HG03521 (cell line): ENCODE measurements at regions not wholly inside any gene's neighbourhood (a gene's known extent, or its start where the extent isn't known, plus 50 kb on each side); places are given as distances from the start of the nearest gene placed in this dataset.
"Not testable (repeated sequence)": the region's sequence is repeated elsewhere in the genome, so short reads cannot be mapped to it uniquely, and the experiment has no call there.

Experiments used
- ATAC-seq: cut with Tn5 transposase; IDR thresholded peaks from one replicate; pipeline ENCODE4 v1.9.1; 2021; ENCODE audit warnings: mild to moderate bottlenecking, moderate library complexity; ENCODE audit not compliant: unreplicated experiment

GRCh38 chr20:17837179-17837578 is 131.4 kb downstream of the SNX5 start:
- no peak for ATAC-seq

- ATAC-seq, result no peak
Observed at GRCh38 chr20:17836303-17836861, 132.2 kb downstream of the SNX5 start.

GRCh38 chr20:17835934-17836300 is 132.7 kb downstream of the SNX5 start:
- ATAC-seq, result no peak

GRCh38 chr20:17835240-17835933 is 133.2 kb downstream of the SNX5 start:
- no peak for ATAC-seq

- ATAC-seq, result no peak
Observed at GRCh38 chr20:17834804-17835203, 133.8 kb downstream of the SNX5 start.

- no peak for ATAC-seq
Observed at GRCh38 chr20:17833036-17833674, 133.4 kb downstream of the BANF2 start.

- no peak for ATAC-seq
Observed at GRCh38 chr20:17832236-17832915, 132.6 kb downstream of the BANF2 start.

- ATAC-seq, result no peak
Observed at GRCh38 chr20:17828598-17829144, 128.9 kb downstream of the BANF2 start.

- no peak for ATAC-seq
Observed at GRCh38 chr20:17827759-17828559, 128.2 kb downstream of the BANF2 start.

- no peak for ATAC-seq
Observed at GRCh38 chr20:17827079-17827478, 127.3 kb downstream of the BANF2 start.

GRCh38 chr20:17825960-17826843 is 126.4 kb downstream of the BANF2 start:
- ATAC-seq, result peak; percentile 83

- ATAC-seq, result no peak
Observed at GRCh38 chr20:17825252-17825959, 125.6 kb downstream of the BANF2 start.

GRCh38 chr20:17824676-17825251 is 125.0 kb downstream of the BANF2 start:
- no peak for ATAC-seq

GRCh38 chr20:17823409-17824144 is 123.8 kb downstream of the BANF2 start:
- no peak for ATAC-seq

- no peak for ATAC-seq
Observed at GRCh38 chr20:17822540-17823408, 123.0 kb downstream of the BANF2 start.

- ATAC-seq, result no peak
Observed at GRCh38 chr20:17822039-17822438, 122.3 kb downstream of the BANF2 start.

- not testable (repeated sequence) for ATAC-seq
Observed at GRCh38 chr20:17821606-17822005, 121.8 kb downstream of the BANF2 start.
